ENCODE measurements at regions not wholly inside any gene's neighbourhood (a gene's known extent, or its start where the extent isn't known, plus 50 kb on each side); places are given as distances from the start of the nearest gene placed in this dataset.

DNA sequence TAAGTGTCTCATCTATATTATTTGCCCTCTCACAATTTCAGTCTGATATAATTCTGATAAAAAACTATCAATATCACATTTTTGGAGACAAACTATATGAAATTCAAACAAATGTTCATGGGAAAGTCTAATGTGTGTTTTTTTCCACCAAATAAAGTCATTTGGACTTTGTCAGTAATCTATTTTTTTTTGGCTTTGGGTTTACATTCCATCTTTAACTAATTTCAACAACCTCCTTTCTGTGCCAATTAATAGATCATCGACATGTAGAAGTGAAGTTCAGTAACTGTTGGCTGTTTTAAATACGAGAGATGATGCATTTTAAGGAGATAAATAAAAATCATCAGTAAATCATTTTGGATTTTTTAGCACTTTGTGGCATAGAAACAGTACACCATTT is 1623.0 kb upstream of the ACVR2A start:
- no peak overlapping the region for H3K27ac Mint-ChIP-seq
- no peaks in the 10 kb centered on the region for H3K9me3 Mint-ChIP-seq (ENCODE audit: low read depth)
- TF ChIP-seq, protein P1, sequence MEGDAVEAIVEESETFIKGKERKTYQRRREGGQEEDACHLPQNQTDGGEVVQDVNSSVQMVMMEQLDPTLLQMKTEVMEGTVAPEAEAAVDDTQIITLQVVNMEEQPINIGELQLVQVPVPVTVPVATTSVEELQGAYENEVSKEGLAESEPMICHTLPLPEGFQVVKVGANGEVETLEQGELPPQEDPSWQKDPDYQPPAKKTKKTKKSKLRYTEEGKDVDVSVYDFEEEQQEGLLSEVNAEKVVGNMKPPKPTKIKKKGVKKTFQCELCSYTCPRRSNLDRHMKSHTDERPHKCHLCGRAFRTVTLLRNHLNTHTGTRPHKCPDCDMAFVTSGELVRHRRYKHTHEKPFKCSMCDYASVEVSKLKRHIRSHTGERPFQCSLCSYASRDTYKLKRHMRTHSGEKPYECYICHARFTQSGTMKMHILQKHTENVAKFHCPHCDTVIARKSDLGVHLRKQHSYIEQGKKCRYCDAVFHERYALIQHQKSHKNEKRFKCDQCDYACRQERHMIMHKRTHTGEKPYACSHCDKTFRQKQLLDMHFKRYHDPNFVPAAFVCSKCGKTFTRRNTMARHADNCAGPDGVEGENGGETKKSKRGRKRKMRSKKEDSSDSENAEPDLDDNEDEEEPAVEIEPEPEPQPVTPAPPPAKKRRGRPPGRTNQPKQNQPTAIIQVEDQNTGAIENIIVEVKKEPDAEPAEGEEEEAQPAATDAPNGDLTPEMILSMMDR (IDR thresholded peaks at IDR 0.05; ENCODE audit: unreplicated experiment), result no peak
- H3K27me3 Mint-ChIP-seq, result no peaks in the 10 kb centered on the region
- no peaks in the 10 kb centered on the region for H3K4me1 Mint-ChIP-seq (ENCODE audit: low read depth)
- DNase-seq (ENCODE audit: low spot score, unreplicated experiment), result no peak
- H3K36me3 Mint-ChIP-seq (ENCODE audit: insufficient read depth), result no peaks in the 10 kb centered on the region
- no peak overlapping the region for H3K4me3 Mint-ChIP-seq (ENCODE audit: low read depth)

DNA sequence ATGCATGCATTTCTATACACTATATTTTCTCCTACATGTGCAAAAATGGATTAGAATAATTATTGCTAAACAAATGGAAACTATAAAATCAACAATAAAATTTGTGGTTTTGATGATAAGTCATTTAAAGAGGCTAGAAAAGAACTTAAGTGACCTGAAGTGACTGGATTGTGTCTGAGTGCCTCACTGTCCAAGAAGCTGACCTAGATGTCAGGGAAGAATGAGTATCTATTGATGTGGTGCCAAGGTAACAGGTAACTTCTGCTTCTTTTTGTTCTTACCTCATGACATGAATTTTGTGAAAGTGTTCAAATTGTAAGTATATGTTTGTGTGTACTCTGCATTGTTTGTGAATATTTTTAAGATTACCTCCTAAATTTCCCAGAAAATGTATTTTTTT is 1623.9 kb upstream of the ACVR2A start:
- DNase-seq (ENCODE audit: low spot score, unreplicated experiment), result no peak
- TF ChIP-seq, protein P1 (IDR thresholded peaks at IDR 0.05; ENCODE audit: unreplicated experiment), result no peak
- Mint-ChIP-seq H3K4me1 (ENCODE audit: low read depth) (no peaks in the 10 kb centered on the region), H3K27me3 (no peaks in the 10 kb centered on the region), H3K27ac (no peak overlapping the region), H3K36me3 (ENCODE audit: insufficient read depth) (no peaks in the 10 kb centered on the region), H3K4me3 (ENCODE audit: low read depth) (no peak overlapping the region), H3K9me3 (ENCODE audit: low read depth) (peaks cover 4% of the 10 kb centered on the region)

DNA sequence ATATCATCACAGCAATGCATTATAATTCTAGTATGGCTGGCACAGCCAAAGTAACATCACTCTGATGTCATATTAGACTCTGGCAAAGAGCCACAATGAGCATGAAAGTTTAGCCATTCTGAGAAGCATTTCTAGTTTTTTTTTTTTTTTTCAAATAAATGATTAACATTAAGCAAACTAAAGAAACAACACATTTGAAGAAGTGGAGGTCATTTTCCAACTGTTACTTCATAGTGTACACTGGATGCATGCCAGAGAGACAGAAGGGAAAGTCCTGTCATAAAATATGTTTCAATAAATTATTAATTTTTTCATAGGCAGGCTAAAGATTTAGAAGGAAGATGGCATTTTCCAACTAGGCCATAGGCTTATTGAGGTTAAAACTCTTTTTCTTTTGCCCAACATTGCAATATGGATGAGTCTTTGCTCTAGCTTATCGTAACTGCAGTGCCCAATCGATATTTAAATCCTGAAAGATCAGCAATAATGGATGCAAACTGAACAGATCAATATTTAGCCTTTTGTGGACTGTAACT is 1630.4 kb upstream of the ACVR2A start:
- peaks cover 8% of the 10 kb centered on the region for H3K9me3 Mint-ChIP-seq (ENCODE audit: low read depth)
- H3K27ac Mint-ChIP-seq, result no peak overlapping the region
- H3K36me3 Mint-ChIP-seq (ENCODE audit: insufficient read depth), result no peaks in the 10 kb centered on the region
- H3K4me1 Mint-ChIP-seq (ENCODE audit: low read depth), result peaks cover 1% of the 10 kb centered on the region
- no peak for DNase-seq (ENCODE audit: low spot score, unreplicated experiment)
- TF ChIP-seq, protein P1 (IDR thresholded peaks at IDR 0.05; ENCODE audit: unreplicated experiment), result no peak
- H3K27me3 Mint-ChIP-seq, result no peaks in the 10 kb centered on the region
- H3K4me3 Mint-ChIP-seq (ENCODE audit: low read depth), result no peak overlapping the region

DNA sequence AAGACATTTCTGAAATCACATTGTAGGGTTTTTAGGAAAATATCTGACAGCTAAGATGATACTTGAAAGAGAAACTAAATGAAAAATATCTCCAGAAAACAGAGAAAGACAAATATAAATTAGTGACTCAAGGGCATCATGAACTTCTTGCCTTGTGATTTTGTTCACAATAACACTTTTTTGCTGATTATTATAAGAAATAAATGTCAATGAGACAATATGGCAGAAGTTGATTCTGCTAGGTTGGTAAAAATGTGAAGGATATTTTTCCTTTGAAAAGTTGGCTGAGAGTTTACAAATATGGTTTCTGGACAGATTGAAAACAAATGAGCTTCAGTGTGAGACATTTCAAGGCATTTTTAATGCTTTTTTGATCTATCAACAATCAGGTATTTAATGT is 1631.2 kb upstream of the ACVR2A start:
- peaks cover 1% of the 10 kb centered on the region for H3K4me1 Mint-ChIP-seq (ENCODE audit: low read depth)
- peaks cover 8% of the 10 kb centered on the region for H3K9me3 Mint-ChIP-seq (ENCODE audit: low read depth)
- no peaks in the 10 kb centered on the region for H3K27me3 Mint-ChIP-seq
- H3K4me3 Mint-ChIP-seq (ENCODE audit: low read depth), result no peak overlapping the region
- no peak overlapping the region for H3K27ac Mint-ChIP-seq
- no peak for DNase-seq (ENCODE audit: low spot score, unreplicated experiment)
- H3K36me3 Mint-ChIP-seq (ENCODE audit: insufficient read depth), result no peaks in the 10 kb centered on the region
- TF ChIP-seq, protein P1 (IDR thresholded peaks at IDR 0.05; ENCODE audit: unreplicated experiment), result no peak

DNA sequence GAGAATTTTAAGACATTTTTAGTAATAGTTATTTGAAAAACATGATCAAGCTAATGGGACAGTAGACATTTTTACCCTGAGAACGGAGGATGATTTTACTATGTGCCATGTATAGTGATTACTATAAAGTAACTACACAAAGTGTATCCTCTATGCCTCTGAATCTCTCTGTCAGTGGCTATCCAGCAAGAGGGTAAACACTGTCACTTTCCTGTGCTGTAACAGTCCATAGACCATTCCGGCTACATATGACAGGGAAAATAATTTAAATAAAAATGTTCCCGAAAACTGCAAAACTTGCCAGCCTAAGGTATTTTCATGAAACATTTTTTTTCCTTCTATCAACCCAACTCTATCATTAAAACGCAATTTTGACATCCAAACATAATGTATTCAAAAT is 1632.2 kb upstream of the ACVR2A start:
- Mint-ChIP-seq H3K27ac (no peak overlapping the region), H3K27me3 (no peaks in the 10 kb centered on the region), H3K36me3 (ENCODE audit: insufficient read depth) (no peaks in the 10 kb centered on the region), H3K4me3 (ENCODE audit: low read depth) (no peak overlapping the region), H3K4me1 (ENCODE audit: low read depth) (peaks cover 1% of the 10 kb centered on the region), H3K9me3 (ENCODE audit: low read depth) (peaks cover 8% of the 10 kb centered on the region)
- no peak for DNase-seq (ENCODE audit: low spot score, unreplicated experiment)
- TF ChIP-seq, protein P1 (IDR thresholded peaks at IDR 0.05; ENCODE audit: unreplicated experiment), result no peak

All from progenitor cell of endocrine pancreas (in vitro differentiated cells).